GM21447 (cell line): ENCODE measurements at regions not wholly inside any gene's neighbourhood (a gene's known extent, or its start where the extent isn't known, plus 50 kb on each side); places are given as distances from the start of the nearest gene placed in this dataset.
"Not testable (repeated sequence)": the region's sequence is repeated elsewhere in the genome, so short reads cannot be mapped to it uniquely, and the experiment has no call there.

Experiments
- ATAC-seq: cut with Tn5 transposase; IDR thresholded peaks from one replicate; pipeline ENCODE4 v1.9.1; 2021; ENCODE audit not compliant: unreplicated experiment

GRCh38 chr1:220942278-220942677, 63.0 kb downstream of the HLX start:
- no peak for ATAC-seq

DNA sequence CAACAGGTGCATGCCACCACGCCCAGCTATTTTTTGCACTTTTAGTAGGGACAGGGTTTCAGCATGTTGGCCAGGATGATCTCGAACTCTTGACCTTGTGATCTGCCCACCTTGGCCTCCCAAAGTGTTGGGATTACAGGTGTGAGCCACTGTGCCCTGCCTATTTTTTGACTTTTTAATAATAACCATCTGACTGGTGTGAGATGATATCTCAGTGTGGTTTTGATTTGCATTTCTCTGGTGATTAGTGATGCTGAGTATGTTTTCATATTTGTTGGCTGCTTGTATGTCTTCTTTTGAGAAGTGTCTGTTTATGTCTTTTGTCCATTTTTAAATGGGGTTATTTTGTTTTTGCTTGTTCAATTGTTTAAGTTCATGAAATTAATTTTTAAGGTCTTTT, 63.7 kb downstream of the HLX start:
- ATAC-seq = not testable (repeated sequence)

DNA sequence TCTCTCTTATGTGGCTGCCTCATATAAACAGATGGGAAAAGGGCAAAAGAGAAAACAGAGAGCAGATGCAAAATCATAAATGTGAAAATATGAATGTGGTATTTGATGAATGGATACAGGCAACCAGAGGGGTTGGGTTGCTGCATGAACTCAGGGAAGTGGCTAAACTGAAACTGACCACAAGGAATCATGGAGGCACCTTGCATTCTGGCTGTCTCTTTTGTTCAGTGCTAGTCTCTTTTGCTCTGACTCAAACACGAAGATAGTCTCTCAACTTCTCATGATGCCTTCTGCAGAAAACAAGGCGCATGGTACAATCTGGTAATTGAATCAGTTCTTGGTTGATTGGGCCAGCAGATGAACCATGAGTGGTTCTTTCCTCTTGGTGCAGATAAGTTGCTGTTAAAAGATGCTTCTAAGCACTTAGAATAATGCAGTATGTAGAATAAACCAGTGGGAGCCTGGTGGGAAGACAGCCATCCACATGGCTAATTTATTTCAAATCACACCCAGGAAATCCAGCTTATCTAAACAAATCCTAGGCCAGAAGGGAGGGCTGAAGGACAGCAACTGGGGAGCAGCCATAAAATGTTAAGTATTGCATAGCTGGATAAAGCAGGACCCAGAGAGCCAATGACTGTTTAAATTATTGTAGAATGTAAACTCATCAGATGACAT, 64.2 kb downstream of the HLX start:
- no peak for ATAC-seq

DNA sequence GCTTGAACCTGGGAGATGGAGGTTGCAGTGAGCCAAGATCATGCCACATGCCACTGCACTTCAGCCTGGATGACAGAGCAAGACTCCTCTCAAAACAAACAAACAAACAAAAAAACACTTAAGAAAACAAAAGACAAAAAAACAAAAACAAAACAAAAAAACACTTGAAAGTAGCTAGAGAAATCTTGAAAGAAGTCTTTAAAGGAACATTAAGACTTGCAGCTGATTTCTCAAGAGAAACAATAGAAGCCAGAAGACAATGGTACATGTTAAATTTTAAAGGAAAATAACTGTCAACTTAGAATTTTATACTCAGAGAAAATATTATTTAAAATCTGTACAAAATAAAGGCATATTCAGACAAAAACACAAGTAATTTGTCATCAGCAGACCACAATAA, 71.3 kb downstream of the HLX start:
- ATAC-seq = no peak

GRCh38 chr1:220952961-220953643, 73.9 kb downstream of the HLX start:
- no peak for ATAC-seq

DNA sequence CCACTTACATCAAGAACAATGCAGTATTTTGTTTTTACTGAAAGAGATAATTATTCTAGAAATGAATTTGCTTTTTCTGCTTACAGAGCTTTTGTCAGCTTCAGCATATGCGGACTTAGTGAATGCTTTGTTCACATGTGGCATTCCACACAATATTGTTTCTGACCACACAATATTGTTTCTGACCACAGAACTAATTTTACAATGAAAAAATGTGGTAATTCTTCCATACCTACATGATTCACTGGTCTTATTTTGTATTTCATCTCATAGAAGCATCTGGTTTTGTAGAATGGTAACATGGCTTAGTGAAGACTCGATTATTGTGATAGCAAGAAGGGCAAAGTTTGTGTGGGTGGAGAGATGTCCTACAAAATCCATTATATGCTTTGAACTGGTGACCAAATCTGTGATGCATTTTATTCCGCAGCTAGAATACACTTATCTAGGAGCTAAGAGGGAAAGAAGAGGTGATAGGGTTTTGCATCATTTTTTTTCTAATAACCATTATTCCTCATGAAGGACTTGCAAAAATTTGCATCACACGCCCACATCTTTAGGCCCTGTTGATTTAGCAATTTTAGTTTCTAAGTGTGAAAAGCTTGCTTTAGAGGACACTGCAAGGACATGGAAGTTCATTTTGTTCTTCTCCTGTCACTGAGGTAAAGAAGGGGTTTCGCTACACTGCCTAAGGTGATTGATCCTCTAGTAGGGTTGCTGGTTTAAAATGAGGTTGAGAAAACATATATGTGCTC, 75.3 kb downstream of the HLX start:
- no peak for ATAC-seq

- no peak for ATAC-seq
These were observed 75.9 kb downstream of the HLX start for GRCh38 chr1:220955116-220955515.

DNA sequence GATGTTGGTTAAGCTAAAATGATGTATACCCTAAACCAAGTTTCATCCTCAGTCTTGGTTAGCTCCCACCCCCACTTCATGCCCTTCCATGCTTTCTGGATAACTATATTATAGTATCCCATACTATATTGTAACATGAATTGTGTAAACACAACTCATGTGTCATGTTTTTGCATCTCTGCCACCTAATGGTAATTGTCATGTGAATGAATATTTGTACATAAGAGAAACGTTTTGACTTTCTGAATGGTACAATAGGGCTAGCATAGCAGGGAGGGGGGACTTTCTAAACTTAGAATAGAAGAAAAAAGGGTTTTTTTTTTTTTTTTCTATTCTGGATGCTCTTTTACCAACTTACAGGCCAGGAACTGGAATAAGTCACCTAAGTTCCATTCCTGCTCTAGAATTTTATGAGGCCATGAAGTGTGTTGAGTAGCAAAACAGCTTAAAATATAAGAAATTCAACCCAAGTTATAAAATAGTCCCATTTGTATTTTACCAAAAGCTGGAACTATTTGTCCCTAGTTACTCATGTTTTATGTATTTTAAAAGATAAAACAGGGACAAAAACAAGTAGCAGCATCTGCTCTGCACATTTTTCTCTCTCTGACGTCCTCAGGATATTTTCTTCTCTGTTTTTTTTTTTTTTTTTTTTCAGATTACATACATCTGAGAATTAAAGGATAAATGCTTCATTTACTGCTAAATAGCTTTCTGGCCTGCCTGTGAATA, 77.4 kb downstream of the HLX start:
- no peak for ATAC-seq

- ATAC-seq = no peak
These were observed 78.0 kb downstream of the HLX start for GRCh38 chr1:220957233-220957605.

GRCh38 chr1:220958234-220958633, 79.0 kb downstream of the HLX start:
- ATAC-seq = no peak

GRCh38 chr1:220962031-220962751, 82.9 kb downstream of the HLX start:
- no peak for ATAC-seq

DNA sequence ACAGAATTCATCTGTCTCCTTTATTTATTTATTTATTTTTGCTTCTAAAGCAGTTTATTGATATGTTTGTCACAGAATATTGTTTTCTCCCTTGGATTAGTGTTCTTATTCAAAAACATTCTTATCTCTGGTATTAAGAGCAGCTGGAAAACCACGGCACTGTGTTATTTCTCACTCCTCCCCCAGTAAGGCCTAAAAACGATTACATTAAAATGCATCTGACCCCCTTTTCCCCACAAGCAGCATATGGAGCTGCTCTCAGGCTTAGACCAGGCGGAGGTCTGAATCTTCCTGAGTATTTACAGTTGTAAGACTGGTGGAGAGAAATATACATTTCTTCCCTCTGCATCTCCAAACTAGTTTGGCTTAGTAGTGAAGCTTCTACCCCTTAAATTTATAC, 86.8 kb downstream of the HLX start:
- no peak for ATAC-seq

DNA sequence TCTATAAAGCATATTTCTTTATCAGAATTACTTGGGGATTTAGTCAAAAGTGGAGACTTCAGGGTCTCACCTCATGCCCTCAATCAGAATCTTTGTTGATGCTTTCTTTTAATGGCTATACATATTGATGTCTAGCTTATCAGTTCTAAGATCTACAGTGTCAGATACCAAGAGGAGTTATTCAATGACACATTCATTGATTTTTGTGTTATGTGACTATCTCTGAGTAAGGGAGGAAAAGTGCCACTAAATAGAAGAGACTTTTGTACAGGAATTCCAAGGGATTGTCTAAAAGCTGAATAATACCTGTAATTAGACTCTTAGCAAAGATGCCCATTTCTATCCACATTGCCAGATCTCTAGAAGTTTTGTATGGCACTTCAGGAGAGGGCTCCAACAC, 87.2 kb downstream of the HLX start:
- no peak for ATAC-seq

GRCh38 chr1:220966881-220967611, 87.8 kb downstream of the HLX start:
- ATAC-seq = no peak

GRCh38 chr1:220967911-220968310, 88.7 kb downstream of the HLX start:
- ATAC-seq = no peak

GRCh38 chr1:220969281-220969680, 90.0 kb downstream of the HLX start:
- not testable (repeated sequence) for ATAC-seq

DNA sequence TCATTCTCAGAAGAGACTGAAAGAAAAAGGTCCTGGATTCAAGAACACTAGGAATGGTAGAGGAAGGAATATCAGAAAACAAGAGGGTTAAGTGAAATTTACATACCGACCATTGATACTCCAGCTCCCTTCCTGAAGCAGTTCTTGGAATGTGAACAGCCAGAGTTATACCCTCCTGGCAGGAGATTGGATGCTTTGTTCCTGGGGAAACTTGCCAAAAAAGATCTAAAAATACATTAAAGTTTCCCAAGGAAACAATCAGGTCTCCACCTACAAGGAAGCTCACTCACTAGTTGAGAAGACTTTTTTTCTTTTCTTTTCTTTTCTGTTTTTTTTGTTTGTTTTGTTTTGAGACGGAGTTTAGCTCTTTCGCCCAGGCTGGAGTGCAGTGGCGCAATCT, 91.1 kb downstream of the HLX start:
- ATAC-seq = no peak

GRCh38 chr1:220971221-220971620, 92.0 kb downstream of the HLX start:
- ATAC-seq = no peak

DNA sequence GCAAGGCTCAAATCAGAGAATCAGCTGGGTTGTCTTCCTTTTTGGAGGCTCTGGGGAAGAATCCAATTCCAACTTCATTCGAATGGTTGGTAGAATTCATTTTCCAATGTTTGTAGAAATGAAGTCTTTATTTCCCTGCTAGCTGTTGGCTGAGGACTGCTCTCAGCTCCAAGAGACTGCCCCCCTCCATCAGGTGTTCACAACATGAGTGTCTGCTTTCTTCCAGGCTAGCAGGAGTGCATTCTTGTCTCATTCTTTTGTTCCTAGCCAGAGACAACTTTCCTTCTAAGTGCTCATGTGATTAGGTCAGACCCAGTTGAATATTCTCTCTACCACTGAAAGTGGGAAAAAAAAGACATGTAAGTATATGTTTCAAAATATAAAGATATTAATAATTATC, 95.2 kb downstream of the HLX start:
- no peak for ATAC-seq

DNA sequence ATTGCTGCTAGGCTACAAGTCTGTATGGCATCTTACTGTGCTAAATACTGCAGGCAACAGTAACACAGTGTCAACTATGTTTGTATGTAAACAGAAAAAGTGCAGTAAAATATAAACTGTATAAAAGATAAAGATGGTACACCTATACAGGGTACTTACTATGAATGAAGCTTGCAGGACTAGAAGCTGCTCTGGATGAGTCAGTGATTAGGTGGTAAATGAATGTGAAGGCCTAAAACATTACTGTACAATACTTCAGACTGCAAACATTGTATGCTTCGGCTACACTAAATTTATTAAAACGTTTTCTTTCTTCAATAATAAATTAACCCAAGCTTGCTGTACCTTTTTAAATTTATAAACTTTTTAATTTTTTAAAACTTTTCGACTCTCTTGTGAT, 97.1 kb downstream of the HLX start:
- ATAC-seq = no peak
